NB4 (cell line): ENCODE measurements at regions not wholly inside any gene's neighbourhood (a gene's known extent, or its start where the extent isn't known, plus 50 kb on each side); places are given as distances from the start of the nearest gene placed in this dataset.

ENCODE experiments used
- MYC ChIP-seq: IDR thresholded peaks from 2 replicates; pipeline ENCODE4 v1.6.1; 2011; ENCODE audit warnings: low read depth, low read length
- POLR2A ChIP-seq: IDR thresholded peaks from 2 replicates; pipeline ENCODE4 v1.6.1; 2011; ENCODE audit warnings: mild to moderate bottlenecking; ENCODE audit not compliant: insufficient read length; ENCODE audit errors: extremely low read depth
- TF ChIP-seq, protein P1 (sequence below): IDR thresholded peaks from one replicate; pipeline ENCODE4 v1.5.1; 2012; ENCODE audit warnings: low read depth, low read length
- TF ChIP-seq, protein P2 (sequence below): IDR thresholded peaks from 2 replicates; pipeline ENCODE4 v1.6.1; 2011; ENCODE audit warnings: low read depth, low read length

DNA sequence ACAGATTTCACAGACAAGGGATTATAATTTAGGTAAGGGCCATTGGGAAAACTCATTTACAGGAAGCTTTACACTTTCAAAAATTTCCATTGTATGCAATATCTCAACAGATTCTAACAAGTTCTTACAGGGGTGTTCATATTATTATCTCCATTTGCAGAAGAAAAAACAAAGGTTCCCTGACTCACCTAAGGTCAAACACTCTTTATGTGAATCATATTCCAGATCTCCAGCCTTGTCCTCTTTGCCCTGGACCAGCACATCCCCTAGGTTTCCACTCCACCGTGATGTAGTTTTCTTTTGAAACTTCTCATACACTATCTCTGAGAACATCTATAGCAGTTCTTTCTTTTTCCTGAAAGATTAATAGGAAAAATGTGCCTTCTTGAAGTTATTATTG, 96.4 kb upstream of the HS3ST1 start:
- TF ChIP-seq, protein P1, sequence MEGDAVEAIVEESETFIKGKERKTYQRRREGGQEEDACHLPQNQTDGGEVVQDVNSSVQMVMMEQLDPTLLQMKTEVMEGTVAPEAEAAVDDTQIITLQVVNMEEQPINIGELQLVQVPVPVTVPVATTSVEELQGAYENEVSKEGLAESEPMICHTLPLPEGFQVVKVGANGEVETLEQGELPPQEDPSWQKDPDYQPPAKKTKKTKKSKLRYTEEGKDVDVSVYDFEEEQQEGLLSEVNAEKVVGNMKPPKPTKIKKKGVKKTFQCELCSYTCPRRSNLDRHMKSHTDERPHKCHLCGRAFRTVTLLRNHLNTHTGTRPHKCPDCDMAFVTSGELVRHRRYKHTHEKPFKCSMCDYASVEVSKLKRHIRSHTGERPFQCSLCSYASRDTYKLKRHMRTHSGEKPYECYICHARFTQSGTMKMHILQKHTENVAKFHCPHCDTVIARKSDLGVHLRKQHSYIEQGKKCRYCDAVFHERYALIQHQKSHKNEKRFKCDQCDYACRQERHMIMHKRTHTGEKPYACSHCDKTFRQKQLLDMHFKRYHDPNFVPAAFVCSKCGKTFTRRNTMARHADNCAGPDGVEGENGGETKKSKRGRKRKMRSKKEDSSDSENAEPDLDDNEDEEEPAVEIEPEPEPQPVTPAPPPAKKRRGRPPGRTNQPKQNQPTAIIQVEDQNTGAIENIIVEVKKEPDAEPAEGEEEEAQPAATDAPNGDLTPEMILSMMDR, result no peak
- TF ChIP-seq POLR2A, result no peak
- no peak for TF ChIP-seq MYC
- TF ChIP-seq, protein P2, sequence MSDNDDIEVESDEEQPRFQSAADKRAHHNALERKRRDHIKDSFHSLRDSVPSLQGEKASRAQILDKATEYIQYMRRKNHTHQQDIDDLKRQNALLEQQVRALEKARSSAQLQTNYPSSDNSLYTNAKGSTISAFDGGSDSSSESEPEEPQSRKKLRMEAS, result no peak
